ENCODE measurements at regions not wholly inside any gene's neighbourhood (a gene's known extent, or its start where the extent isn't known, plus 50 kb on each side); places are given as distances from the start of the nearest gene placed in this dataset.
"Not testable (repeated sequence)": the region's sequence is repeated elsewhere in the genome, so short reads cannot be mapped to it uniquely, and the experiment has no call there.

GRCh38 chr3:18730491-18730890 lies 305.4 kb upstream of the SATB1 start:
- no peak for DNase-seq (ENCODE audit: low spot score)

- DNase-seq (ENCODE audit: low spot score): no peak
Measured at GRCh38 chr3:18729671-18730070, 304.5 kb upstream of the SATB1 start.

- DNase-seq (ENCODE audit: low spot score): peak; percentile 68
Measured at GRCh38 chr3:18725668-18726407, 300.7 kb upstream of the SATB1 start.

GRCh38 chr3:18724456-18724855 lies 299.3 kb upstream of the SATB1 start:
- no peak for DNase-seq (ENCODE audit: low spot score)

- no peak for DNase-seq (ENCODE audit: low spot score)
Measured at GRCh38 chr3:18723206-18723810, 298.2 kb upstream of the SATB1 start.

- DNase-seq (ENCODE audit: low spot score): no peak
Measured at GRCh38 chr3:18720543-18720942, 295.4 kb upstream of the SATB1 start.

- DNase-seq (ENCODE audit: low spot score): peak; percentile 61
Measured at GRCh38 chr3:18717598-18717997, 292.5 kb upstream of the SATB1 start.

- DNase-seq (ENCODE audit: low spot score): no peak
Measured at GRCh38 chr3:18716821-18717220, 291.7 kb upstream of the SATB1 start.

GRCh38 chr3:18716101-18716500 lies 291.0 kb upstream of the SATB1 start:
- no peak for DNase-seq (ENCODE audit: low spot score)

GRCh38 chr3:18715208-18715607 lies 290.1 kb upstream of the SATB1 start:
- DNase-seq (ENCODE audit: low spot score): no peak

- DNase-seq (ENCODE audit: low spot score): no peak
Measured at GRCh38 chr3:18713577-18713951, 288.4 kb upstream of the SATB1 start.

GRCh38 chr3:18712713-18713576 lies 287.8 kb upstream of the SATB1 start:
- DNase-seq (ENCODE audit: low spot score): peak; percentile 91

- no peak for DNase-seq (ENCODE audit: low spot score)
Measured at GRCh38 chr3:18704326-18704725, 279.2 kb upstream of the SATB1 start.

- DNase-seq (ENCODE audit: low spot score): no peak
Measured at GRCh38 chr3:18703798-18704197, 278.7 kb upstream of the SATB1 start.

- not testable (repeated sequence) for DNase-seq (ENCODE audit: low spot score)
Measured at GRCh38 chr3:18693588-18694329, 268.6 kb upstream of the SATB1 start.

- no peak for DNase-seq (ENCODE audit: low spot score)
Measured at GRCh38 chr3:18687286-18687685, 262.1 kb upstream of the SATB1 start.

GRCh38 chr3:18683900-18684299 lies 258.8 kb upstream of the SATB1 start:
- no peak for DNase-seq (ENCODE audit: low spot score)

GRCh38 chr3:18681818-18682345 lies 256.7 kb upstream of the SATB1 start:
- DNase-seq (ENCODE audit: low spot score): peak; percentile 47

GRCh38 chr3:18680758-18681157 lies 255.6 kb upstream of the SATB1 start:
- no peak for DNase-seq (ENCODE audit: low spot score)

- DNase-seq (ENCODE audit: low spot score): peak; percentile 92
Measured at GRCh38 chr3:18679238-18679637, 254.1 kb upstream of the SATB1 start.

GRCh38 chr3:18675197-18675596 lies 250.1 kb upstream of the SATB1 start:
- no peak for DNase-seq (ENCODE audit: low spot score)

- no peak for DNase-seq (ENCODE audit: low spot score)
Measured at GRCh38 chr3:18672561-18672960, 247.4 kb upstream of the SATB1 start.
